GM19463 (cell line): ENCODE measurements at regions not wholly inside any gene's neighbourhood (a gene's known extent, or its start where the extent isn't known, plus 50 kb on each side); places are given as distances from the start of the nearest gene placed in this dataset.

Source experiments
- ATAC-seq: cut with Tn5 transposase; IDR thresholded peaks from one replicate; pipeline ENCODE4 v1.9.1; 2021; ENCODE audit warnings: mild to moderate bottlenecking, moderate library complexity; ENCODE audit not compliant: unreplicated experiment

- ATAC-seq = no peak
Observed at GRCh38 chr16:17828012-17828411, 357.3 kb upstream of the XYLT1 start.

GRCh38 chr16:17827313-17827712 is 356.6 kb upstream of the XYLT1 start:
- no peak for ATAC-seq

GRCh38 chr16:17817943-17818342 is 347.2 kb upstream of the XYLT1 start:
- no peak for ATAC-seq

- ATAC-seq = no peak
Observed at GRCh38 chr16:17817260-17817659, 346.5 kb upstream of the XYLT1 start.

GRCh38 chr16:17812771-17813170 is 342.0 kb upstream of the XYLT1 start:
- no peak for ATAC-seq

GRCh38 chr16:17804857-17805256 is 334.1 kb upstream of the XYLT1 start:
- ATAC-seq = no peak

- no peak for ATAC-seq
Observed at GRCh38 chr16:17803625-17804410, 333.1 kb upstream of the XYLT1 start.

- ATAC-seq = no peak
Observed at GRCh38 chr16:17802571-17802970, 331.8 kb upstream of the XYLT1 start.

- no peak for ATAC-seq
Observed at GRCh38 chr16:17801068-17801467, 330.3 kb upstream of the XYLT1 start.

GRCh38 chr16:17798716-17799115 is 328.0 kb upstream of the XYLT1 start:
- no peak for ATAC-seq

GRCh38 chr16:17793354-17793753 is 322.6 kb upstream of the XYLT1 start:
- no peak for ATAC-seq

- no peak for ATAC-seq
Observed at GRCh38 chr16:17784073-17784472, 313.3 kb upstream of the XYLT1 start.

GRCh38 chr16:17780181-17780580 is 309.4 kb upstream of the XYLT1 start:
- no peak for ATAC-seq

GRCh38 chr16:17777408-17777863 is 306.7 kb upstream of the XYLT1 start:
- ATAC-seq = no peak

- no peak for ATAC-seq
Observed at GRCh38 chr16:17776888-17777287, 306.1 kb upstream of the XYLT1 start.

- ATAC-seq = no peak
Observed at GRCh38 chr16:17776465-17776864, 305.7 kb upstream of the XYLT1 start.

- no peak for ATAC-seq
Observed at GRCh38 chr16:17775061-17775460, 304.3 kb upstream of the XYLT1 start.

- no peak for ATAC-seq
Observed at GRCh38 chr16:17773698-17774101, 302.9 kb upstream of the XYLT1 start.

- ATAC-seq = no peak
Observed at GRCh38 chr16:17770104-17770503, 299.3 kb upstream of the XYLT1 start.

- no peak for ATAC-seq
Observed at GRCh38 chr16:17769065-17769464, 298.3 kb upstream of the XYLT1 start.

- no peak for ATAC-seq
Observed at GRCh38 chr16:17768257-17768656, 297.5 kb upstream of the XYLT1 start.

- no peak for ATAC-seq
Observed at GRCh38 chr16:17766012-17766411, 295.3 kb upstream of the XYLT1 start.
